GM12878 (cell line): ENCODE measurements at regions not wholly inside any gene's neighbourhood (a gene's known extent, or its start where the extent isn't known, plus 50 kb on each side); places are given as distances from the start of the nearest gene placed in this dataset.

Experiments
- ATF2 ChIP-seq: IDR thresholded peaks from 2 replicates; pipeline ENCODE4 v1.6.1; 2012; ENCODE audit warnings: low read length, inconsistent platforms
- BHLHE40 ChIP-seq, 2 experiments: fragments of 450-650 bp in 1 of 2; IDR thresholded peaks; 2 replicates each; pipeline ENCODE4 v1.6.1; 2011 to 2017; ENCODE audit warnings: low read depth in 2 of 2, borderline replicate concordance in 1 of 2, improper control_type of control experiment in 1 of 2, low read length in 1 of 2, mild to moderate bottlenecking in 1 of 2
- IKZF2 ChIP-seq, 2 experiments: fragments of 450-650 bp; IDR thresholded peaks; 2 replicates each; pipeline ENCODE4 v1.6.1; 2017; ENCODE audit warnings: mild to moderate bottlenecking in 2 of 2, moderate library complexity in 2 of 2
- RELB ChIP-seq: fragments of 450-650 bp; IDR thresholded peaks from 2 replicates; pipeline ENCODE4 v1.6.1; 2017; ENCODE audit warnings: low read depth, mild to moderate bottlenecking, moderate library complexity
- ZBTB40 ChIP-seq: fragments of 450-650 bp; IDR thresholded peaks from 2 replicates; pipeline ENCODE4 v1.6.1; 2016; ENCODE audit warnings: mild to moderate bottlenecking, moderate library complexity, borderline replicate concordance

GRCh38 chr7:21999896-22000295 lies 54.2 kb upstream of the CDCA7L start (continued):
- TF ChIP-seq RELB (no peak), ATF2 (no peak), BHLHE40 (IDR thresholded peaks at IDR 0.05; ENCODE audit: borderline replicate concordance in 1 of 2, low read depth in 2 of 2, low read length in 1 of 2) (no peak), IKZF2 (IDR thresholded peaks at IDR 0.05) (no peak), ZBTB40 (no peak)
